NCI-H82 treated with DMSO at 0.1 percent for 48 hours (cell line): ENCODE measurements at regions not wholly inside any gene's neighbourhood (a gene's known extent, or its start where the extent isn't known, plus 50 kb on each side); places are given as distances from the start of the nearest gene placed in this dataset.

Source experiments
- DNase-seq: peaks from one replicate; lab custom pipeline; 2025; ENCODE audit not compliant: unreplicated experiment; lab: John Stamatoyannopoulos, UW

DNA sequence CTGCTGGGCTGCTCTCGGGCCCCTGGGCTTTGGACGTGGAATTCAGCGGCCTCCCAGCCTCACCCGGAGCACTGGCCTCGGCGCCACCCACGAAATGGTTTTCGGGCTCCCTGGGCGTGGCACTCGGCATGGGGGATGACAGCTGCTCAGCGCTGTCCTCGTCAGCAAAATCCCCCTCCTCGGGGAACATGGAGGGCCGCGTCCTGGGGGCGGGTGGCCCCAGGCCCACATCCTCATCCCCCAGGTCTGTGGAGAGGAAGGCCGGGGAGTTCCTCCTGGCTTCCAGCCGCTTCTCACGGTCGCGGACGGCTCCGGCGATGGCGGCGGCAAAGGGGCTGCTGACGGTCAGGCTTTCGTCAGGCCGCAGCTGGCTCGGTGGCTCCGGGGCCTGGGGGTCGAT lies 88.4 kb downstream of the CTTN start:
- DNase-seq: no peak

DNA sequence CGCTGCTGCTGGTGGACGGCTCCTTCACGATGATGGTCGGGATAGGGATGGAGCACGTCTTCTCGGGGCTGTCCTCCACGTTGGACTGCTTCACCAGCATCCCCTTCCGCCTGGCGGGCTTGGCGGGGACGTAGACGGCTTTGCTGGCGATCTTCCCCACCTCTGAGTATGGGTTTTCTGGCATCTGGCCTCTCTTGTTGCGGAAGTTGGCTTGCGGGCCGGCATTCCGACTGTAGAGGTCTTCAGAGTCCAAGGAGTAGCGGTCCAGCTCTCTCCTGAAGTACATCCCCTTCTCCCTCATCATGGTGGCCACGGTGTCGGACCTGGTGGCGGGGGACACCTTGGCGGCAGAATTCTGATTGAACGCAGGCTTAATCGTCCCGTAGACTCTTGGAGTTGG lies 88.8 kb downstream of the CTTN start:
- DNase-seq: no peak

DNA sequence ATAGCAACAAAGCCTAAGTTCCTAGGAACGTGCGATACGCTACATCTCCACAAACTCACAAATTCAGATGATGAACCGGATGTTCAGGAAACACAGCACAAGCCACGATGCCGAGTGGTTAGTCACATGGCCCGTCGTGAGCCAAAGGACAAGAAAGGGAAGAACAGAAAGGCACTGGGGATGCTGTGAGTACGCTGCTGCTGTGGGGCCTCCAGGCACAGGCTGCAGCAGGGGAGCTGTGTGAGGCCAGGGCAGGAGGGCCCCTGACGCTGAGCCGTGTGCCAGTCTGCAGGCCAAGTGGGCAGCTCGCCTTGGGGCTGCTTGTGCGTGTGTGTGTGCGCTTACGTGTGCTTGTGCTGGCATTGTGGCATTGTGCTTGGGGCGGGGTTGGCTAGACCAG lies 89.4 kb downstream of the CTTN start:
- no peak for DNase-seq

DNA sequence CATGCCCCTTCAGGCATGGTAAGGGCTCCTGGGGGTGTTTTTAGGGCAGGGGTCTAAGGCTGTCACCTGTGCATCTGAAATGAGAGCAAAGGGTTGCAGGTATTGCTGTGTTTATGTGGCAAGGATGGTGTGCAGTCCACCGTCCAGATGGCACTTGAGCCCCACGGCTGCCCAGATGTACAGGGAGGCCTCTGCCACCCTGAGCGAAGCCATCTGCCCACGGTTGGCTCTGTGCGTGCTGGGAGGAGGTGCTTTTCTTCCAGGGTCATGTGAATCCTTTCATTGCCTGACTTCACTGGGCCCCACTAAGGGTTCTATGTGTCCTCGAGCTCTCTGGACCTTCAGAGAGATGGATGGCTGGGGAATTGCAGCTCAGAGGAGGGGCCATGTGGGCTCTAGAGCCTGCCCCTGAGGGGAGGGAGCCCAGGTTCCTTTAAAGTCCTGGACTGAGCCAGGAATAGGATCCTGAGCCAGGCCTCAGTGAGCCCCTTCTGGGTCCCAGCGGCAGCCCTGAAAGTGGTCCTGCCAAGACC lies 89.9 kb downstream of the CTTN start:
- DNase-seq: no peak

DNA sequence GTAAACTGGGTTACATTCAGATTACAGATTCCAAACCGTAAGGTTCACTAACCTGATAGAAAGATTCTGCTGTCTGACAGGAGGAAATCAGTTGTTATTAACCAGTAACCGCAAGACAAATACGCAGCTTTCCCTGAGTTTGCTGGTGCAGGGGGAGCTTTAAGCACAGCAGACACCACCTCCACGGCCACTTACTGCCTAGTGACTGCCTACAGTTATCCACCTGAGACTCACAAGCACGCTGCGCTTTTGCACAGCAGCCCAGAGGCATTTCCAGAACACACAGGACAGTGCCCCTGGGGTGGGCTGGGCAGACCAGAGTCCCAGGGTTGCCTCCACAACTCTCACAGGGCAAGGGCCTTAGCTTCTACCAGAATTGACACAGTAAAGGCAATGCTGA lies 90.9 kb downstream of the CTTN start:
- DNase-seq: no peak

DNA sequence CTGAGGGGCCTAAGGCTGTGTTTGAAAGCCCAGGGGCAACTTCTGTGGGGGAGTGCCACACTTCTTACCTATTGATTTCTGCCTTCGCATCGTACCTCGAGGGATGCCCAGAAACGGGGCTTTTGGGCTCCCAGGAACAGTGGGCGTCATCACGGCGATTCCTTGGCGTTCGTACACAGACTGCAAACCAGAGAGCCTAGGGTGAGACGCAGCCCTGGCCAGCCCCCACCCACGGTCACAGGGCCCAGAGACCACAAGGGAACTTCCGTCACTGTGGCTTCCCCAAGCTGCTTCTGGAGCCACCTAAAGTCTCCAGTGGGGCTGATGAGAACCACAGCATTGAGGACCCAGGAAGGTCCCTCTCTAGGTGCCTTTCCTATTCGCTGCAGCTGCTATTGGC lies 91.9 kb downstream of the CTTN start:
- no peak for DNase-seq

DNA sequence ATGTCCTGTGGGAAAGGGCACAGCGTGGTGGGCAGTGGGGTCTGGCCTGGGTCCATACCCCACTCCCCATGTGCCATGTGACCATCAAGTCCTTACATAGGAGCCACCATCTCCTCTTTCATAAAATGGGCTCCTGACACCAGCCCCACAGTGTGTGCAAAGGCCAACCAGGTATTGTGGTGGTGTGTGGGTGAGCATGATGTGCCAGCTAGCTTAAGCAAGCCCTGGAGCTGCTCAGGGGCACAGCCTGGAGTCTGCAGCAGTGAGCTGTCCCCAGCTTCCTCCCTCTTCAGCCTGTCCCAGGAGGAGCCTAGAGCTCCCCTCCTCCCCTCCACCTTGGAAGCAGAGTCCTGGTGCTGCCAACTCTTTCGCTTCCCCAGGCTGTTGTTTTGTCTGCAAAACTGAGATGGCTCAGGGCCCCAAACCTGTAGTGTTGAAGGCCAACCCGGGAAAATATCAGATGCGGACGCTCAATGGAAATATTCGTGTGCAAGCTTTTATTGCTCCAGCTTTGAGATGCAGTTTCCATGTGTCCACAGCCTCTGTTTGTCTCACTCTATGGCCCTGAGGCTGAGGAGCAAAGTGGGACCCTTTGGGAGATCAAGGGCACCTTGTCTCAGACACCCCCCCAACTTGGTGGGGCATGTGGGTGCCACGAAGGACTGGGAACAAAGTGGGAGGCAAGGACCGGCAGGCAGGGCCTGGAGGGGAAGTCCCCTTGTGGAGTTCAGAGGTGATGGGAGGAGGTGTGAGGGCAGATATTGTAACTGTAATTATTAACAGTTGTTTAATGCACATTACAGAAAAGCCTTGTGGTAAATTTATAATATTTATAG lies 92.6 kb downstream of the CTTN start:
- DNase-seq: no peak

DNA sequence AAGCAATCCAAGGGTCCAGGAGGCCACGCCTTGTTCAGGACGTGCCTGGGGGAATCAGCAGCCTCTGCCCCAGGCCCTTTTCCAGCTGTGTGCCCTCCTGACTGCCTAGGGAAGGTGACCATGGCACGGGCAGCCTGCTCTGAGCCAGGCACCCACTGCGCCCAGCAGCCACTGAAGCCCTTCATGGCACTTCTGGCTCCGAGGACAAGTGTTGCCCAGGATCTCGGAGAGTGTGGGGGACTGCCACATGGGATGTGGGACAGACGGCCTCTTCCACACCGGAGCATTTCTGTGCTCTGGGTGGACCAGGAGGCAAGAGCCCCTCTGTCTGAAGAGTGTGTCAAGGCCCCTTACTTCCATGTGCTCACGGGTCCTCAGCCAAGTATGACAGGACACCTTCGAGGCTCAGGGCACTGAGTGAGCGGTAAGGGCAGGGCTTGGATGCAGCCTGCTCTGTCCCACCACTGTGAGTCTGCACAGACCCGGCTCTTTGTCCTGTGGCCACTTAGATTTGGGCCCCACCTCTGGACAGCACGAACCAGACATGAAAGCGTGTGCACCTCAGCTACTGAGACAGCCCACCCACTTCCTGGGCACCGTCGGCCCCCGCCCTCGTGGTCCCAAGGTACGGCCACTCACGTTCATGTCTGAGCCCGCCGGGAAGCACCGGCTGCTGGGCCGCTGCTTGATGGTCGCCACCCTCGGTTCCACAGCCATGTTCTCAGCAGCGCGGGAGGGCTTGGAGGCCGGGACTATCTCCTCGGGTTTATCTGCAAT lies 93.6 kb downstream of the CTTN start:
- no peak for DNase-seq

DNA sequence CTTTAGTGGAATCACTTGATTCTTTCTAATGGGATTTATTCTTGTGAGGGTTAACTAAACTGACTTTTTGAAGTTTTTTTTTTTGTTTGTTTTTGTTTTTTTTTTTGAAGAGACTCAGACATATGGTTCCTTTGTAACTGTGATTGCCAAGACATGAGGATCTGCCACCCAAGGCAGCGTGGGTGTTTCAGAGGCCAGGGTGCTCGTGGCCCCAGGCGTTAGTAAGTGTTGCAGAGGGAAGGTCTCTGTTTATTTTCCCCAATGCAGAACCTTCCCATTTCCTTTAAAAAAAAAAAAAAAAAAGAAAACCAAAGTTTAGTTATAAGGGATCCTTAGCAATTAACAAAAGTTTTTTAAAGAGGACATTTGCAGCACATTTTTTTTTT lies 94.8 kb downstream of the CTTN start:
- no peak for DNase-seq

DNA sequence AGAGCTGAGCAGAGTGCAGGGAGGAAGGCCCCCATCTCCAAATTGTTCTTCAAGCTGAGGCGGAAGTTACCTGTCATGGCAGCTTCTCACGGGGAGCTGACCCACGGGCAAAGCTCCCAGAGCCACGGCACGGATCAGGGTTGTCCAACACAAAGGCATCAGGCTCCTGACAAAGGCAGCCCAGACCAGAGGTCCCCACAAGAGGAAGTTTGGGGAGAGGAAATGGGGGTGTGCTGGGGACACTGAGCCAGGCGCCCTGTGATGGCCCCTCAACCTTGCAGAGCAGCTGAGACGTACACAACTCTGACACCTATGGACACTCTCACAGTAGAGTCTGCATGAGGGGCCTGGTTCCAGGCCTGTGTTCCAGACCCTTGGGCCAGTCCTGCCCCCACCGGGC lies 95.6 kb downstream of the CTTN start:
- no peak for DNase-seq

DNA sequence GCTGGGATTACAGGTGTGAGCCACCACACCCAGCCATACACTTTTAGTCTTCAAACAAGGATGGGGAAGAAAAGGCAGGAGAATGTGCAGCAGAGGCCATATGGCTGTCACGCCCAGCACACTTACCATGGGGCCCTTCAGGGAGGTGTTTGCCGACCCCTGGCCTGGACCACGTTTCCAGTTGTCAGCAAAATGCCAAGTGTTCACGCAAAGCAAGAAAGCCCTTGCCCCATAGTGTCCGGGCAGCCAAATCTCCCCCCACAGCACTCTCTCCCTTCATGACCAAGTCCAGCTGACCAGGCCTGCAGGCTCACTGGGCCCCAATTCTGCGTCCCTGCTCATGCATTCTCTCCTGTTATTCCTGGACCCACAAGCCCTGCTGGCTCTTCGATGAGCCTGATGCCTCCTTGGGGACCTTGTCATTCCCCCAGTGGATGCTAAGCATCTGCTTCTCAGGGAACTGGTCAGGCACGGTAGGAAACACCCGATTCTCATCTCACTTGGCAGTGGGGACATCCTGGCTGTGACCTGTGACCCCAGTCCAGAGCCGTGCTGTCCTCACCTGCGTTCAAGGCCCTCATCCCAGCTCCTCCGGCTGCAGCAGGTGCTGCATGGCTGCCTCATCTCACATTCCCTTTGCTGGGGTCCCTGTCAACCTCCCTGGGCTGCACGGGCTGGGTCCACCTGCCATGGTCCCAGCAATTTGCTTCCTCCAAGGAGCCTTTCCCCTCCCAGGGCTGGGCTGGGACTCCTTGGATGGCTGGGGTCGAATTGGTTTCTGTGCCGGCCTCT lies 96.4 kb downstream of the CTTN start:
- DNase-seq: no peak

DNA sequence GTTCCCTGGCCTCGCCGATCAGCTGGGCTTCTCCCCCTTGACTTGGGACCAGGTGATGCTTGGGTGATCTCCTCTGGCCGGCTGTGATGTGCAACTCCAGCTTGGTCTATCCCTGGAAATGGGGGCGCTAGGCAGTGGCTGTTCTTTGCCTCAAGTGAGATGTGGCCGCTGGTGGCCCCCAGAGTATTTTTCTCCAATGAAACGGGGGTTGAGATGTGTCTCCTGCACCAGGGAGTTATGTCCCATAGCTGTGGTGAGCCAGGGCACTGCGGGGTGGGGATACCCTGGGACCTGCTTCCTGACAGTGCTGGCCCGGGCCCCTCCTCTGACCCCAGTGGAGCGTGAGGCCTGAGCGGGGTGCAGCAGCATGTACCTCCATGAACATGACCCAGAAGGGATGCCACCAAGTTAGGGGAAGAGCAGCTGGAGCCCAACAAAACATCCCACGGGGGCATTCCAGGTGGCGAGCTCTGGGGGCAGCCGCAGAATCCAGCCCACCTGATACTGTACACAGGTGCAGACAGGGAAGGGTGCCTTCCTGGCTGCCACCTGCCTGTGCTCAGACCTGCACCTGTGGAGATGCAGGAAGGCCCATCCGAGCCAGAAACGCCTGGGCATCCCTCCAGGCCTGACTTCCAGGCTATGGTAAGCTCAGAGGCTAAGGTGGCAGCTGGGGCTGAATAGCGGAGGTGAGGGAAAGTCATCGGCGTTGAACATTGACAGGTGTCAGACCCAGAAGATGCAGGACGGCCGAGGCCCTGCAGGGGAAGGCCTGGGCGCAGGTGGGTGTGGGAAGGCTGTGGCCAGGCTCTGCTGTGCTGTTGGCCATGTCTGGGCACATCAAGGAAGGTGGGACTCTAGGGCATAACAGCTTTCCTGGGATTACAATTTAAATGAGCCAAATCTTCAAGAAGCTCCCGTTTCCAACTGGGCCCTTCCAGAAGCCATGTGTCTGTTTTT lies 97.3 kb downstream of the CTTN start:
- no peak for DNase-seq

DNA sequence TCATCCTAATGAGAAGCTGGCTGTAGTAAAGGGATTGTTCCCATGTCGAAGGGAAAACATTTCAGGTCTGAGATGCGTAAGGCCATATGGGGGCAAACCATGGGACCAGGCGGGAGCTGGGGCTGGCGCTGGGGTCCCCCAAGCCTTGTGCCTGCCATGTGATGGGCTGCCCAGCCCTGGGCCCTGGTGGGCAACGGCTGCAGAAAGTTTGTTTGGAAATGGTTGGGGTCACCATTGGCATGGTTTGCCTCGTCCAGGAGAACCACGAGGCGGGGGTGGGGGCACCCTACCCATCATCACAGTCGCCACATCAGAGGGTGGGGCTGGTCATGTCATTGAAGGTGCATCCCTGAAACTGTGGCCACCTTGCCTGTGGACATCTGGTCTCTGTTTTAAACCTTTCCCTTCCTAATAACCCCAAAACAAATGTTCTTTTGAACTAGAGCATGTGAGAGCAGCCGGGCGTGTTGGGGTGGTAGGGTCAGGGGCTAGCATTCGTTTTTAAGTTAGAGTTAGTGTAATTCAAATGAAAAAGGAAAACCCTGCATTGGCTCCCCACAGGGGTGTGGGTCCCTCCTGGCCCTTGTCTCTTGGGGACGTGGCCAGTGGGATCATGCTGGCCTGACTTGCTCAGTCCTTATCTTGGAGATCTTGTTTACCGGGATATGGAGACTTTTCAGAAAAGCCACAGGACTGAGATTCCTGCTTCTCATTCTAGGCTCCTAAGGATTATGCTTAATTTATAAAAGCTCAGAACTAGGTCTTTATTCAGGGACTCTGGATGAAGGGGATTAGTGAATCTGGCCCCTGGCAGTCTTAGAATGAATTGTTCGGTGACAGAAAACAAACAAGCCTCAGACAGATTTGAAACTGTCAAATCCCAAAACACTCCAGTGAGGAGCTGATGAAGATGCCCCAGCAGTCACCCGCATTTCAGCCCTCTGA lies 98.5 kb downstream of the CTTN start:
- DNase-seq: peak; percentile 31

DNA sequence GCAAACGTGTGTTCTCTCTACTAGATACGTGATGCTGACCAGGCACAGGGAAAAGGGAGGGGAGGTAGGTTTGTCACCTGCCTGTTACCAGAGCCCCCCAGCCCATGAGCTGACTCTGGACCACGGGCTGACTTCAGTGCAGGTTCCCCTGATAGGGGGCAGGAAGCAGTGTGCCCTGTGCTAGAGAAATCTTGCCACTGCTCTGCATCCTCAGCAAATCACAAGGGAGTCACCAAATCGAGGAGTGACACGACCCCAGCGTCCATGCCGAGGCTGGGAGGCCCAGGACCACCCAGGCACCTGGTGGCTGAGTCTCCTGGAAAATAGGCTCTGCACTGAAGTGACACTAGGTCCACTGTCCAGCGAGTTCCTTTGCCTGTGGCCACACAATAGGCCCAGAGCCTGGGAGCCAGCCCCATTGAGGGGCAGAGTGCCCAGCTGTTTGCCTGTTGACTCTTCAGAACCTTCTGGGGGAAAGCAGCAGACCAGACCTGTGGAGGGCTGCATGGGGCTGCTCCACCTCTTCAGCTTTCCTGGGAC lies 99.3 kb downstream of the CTTN start:
- DNase-seq: no peak

DNA sequence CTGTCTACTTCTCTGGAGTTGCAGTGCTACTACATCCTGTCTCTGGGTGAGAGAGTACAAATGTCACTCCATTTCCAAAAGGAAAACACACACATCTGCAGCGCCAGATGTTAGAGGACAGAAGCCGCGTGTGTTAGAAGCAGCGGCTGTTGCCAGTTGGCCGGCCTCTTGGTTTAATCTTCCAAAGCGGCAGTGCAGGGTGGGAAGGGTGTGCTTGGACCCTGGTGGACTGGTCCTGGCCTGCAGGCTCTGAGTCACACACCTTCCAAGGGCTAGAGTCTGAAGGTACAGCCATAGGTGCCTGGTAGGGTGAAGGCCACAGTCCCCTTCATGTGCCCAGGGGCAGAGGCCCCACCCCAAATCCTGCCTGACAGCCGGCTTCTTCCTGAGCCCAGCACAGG lies 99.8 kb downstream of the CTTN start:
- DNase-seq: no peak

DNA sequence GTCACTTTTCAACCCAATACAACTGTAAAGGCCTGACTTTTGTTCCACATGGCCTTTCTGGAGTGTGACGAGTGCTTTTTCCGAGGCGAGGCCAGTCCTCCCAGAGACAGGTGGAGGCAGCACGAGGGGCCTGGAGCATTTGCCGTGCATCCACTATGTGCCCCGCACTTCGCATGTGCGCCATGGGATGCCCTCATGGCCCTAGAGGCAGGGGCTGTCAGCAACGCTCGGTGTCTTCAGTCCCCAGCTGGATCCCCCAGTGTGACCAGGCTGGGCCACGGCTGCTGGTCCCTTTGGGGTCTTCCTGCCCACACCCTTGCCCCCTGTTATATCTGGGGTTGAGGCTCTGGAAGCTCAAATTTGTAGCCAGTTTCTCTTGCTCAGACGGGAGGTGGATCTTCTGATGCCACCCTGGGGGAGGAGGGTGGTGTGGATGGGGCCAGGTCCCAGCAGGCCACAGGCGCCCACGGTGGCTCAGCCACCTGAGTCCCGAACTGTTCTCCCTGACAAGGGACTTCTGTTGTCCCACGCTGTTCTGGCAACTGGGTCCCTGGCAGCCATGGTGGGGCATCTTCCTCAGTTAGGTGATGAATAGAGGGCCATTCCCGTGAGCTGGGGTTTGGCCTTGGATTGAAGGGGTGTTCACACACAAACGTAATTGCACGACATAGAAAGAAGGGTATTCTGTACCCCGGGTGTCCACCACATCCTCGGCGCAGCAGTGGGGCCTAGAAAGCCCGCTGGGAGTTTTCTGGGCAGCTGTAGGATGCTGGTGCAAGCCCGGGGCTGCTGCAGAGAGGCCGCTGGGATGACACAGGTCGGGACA lies 100.9 kb downstream of the CTTN start:
- DNase-seq: no peak

DNA sequence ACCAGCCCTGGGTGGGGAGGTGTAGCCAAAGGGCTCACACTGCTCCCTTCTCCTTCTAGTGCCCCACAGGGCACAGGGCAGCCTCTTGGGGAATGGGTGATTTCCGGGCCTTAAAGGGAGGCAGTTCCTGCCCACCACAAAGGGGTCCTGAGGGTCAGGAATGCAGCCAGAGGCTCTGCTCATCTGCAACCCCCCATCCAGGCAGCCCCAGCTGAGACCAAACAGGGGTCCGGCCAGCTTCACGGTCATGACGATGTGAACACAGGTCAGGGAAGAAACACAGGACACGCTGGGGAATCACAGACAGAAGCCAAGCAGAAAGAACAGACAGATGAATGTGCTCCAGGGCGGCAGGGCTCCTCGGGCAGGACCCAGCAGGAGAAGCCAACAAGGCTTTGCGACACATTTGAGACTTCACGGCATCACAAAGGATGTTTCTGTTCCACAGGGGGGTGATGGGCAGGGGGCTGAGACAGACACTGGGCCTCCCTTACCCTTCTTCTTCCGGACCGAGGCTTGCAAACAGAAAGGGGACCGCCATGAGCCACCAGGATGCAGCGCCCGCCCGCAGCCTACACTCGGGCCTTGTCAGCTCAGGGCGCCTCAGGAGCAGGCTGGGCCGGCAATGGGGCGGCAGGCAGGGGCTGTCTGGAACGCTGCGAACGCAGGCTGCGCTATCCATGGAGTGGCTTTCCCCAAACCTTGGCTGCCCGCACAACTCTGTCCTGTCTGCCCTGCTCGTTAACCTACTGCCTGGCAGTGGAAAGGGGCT lies 101.9 kb downstream of the CTTN start:
- DNase-seq: no peak
